HepG2 (cell line): ENCODE measurements at regions not wholly inside any gene's neighbourhood (a gene's known extent, or its start where the extent isn't known, plus 50 kb on each side); places are given as distances from the start of the nearest gene placed in this dataset.

Experiments used
- ATAC-seq: fragments of 200-7000 bp; cut with Tn5 transposase; 3 replicates; pipeline ENCODE4 v1.9.1; 2020; ENCODE audit warnings: mild to moderate bottlenecking, moderate library complexity
- BruUV-seq: library from RNA; stranded (reverse); fragments of 400-500 nt; replicated peaks from 2 replicates; lab custom pipeline; 2021; lab: Mats Ljungman, UMichigan
- CTCF ChIA-PET: fragments of 300-600 bp; formaldehyde crosslinking; extraction: SDS; loops from one replicate; lab custom pipeline; 2021; ENCODE audit warnings: low total read pairs, inconsistent platforms, low intra/inter-chr PET ratio; lab: Yijun Ruan, JAX
- POLR2A ChIA-PET: fragments of 350-600 bp; sonication (Branson Sonifier 250); formaldehyde crosslinking; loops from one replicate; lab custom pipeline; 2020; ENCODE audit warnings: antibody characterized with exemption, inconsistent platforms; lab: Yijun Ruan, JAX
- DNase-seq: peaks from one replicate; pipeline ENCODE4 v3.0.0-alpha.2; 2015; ENCODE audit warnings: low spot score
- FAIRE-seq: peaks from 3 replicates; lab custom pipeline; 2011; peaks lifted over from hg19 to GRCh38; lab: Jason Lieb, UNC
- H2AFZ ChIP-seq: one replicate; pipeline ENCODE4 v1.6.1; 2011; ENCODE audit warnings: low read length, inconsistent platforms
- H3K27ac ChIP-seq: fragments of 300-600 bp; 3 replicates; pipeline ENCODE4 v1.8.0; 2011; ENCODE audit warnings: mixed run types, mild to moderate bottlenecking, mixed read lengths, low read length, inconsistent platforms; ENCODE audit not compliant: insufficient read depth; ENCODE audit errors: extremely low read length
- H3K27me3 ChIP-seq, 2 experiments: fragments of 200-600 bp in 1 of 2; 2 replicates in 1 of 2; 3 replicates in 1 of 2; pipeline versions ENCODE4 v1.6.0 to v1.8.0; 2011; ENCODE audit warnings: low read length in 2 of 2, mild to moderate bottlenecking in 2 of 2, moderate library complexity in 2 of 2, inconsistent platforms in 1 of 2; ENCODE audit not compliant: insufficient read depth in 2 of 2, control insufficient read depth in 1 of 2
- H3K36me3 ChIP-seq, 2 experiments: fragments of 200-600 bp in 1 of 2; replicated peaks in 1 of 2; 2 replicates in 1 of 2; 3 replicates in 1 of 2; pipeline versions ENCODE4 v1.5.1 to v1.8.0; 2011; ENCODE audit warnings: low read length in 2 of 2, inconsistent platforms in 1 of 2; ENCODE audit not compliant: insufficient read depth in 2 of 2, control insufficient read depth in 1 of 2
- H3K4me1 ChIP-seq: 2 replicates; pipeline ENCODE4 v1.5.1; 2012; ENCODE audit warnings: low read length, inconsistent platforms; ENCODE audit not compliant: insufficient read depth
- H3K4me2 ChIP-seq: 2 replicates; pipeline ENCODE4 v1.6.0; 2011; ENCODE audit warnings: low read depth, low read length, inconsistent platforms
- H3K4me3 ChIP-seq, 3 experiments: fragments of 200-600 bp in 1 of 3; sonication (generic), shearing (Covaris generic) in 1 of 3; replicated peaks in 1 of 3; 2 replicates each; pipeline ENCODE4 v1.5.1; 2011 to 2016; ENCODE audit warnings: low read length in 3 of 3, inconsistent platforms in 2 of 3, low read depth in 2 of 3, mild to moderate bottlenecking in 2 of 3, control low read depth in 1 of 3, mixed read lengths in 1 of 3; ENCODE audit not compliant: insufficient read depth in 1 of 3
- H3K79me2 ChIP-seq: one replicate; pipeline ENCODE4 v1.6.1; 2011; ENCODE audit warnings: low read length, inconsistent platforms; ENCODE audit not compliant: insufficient read depth
- H3K9ac ChIP-seq: 2 replicates; pipeline ENCODE4 v1.6.0; 2011; ENCODE audit warnings: mild to moderate bottlenecking, low read depth, low read length, inconsistent platforms; ENCODE audit not compliant: insufficient read depth
- H3K9me3 ChIP-seq: 2 replicates; pipeline ENCODE4 v1.5.1; 2012; ENCODE audit warnings: mild to moderate bottlenecking, low read length
- H4K20me1 ChIP-seq: 2 replicates; pipeline ENCODE4 v1.6.0; 2011; ENCODE audit warnings: inconsistent platforms, mild to moderate bottlenecking, low read length, moderate library complexity; ENCODE audit not compliant: insufficient read depth
- ATF3 ChIP-seq: sonication (generic); formaldehyde crosslinking; IDR thresholded peaks from 2 replicates; pipeline ENCODE4 v1.4.0; 2020; ENCODE audit warnings: missing genetic modification reagents
- CEBPB ChIP-seq: IDR thresholded peaks from 2 replicates; pipeline ENCODE4 v1.6.1; 2011; ENCODE audit warnings: low read depth, low read length, improper control_type of control experiment, borderline replicate concordance
- CEBPG ChIP-seq: IDR thresholded peaks from 2 replicates; pipeline ENCODE4 v1.6.1; 2016
- KLF9 ChIP-seq: IDR thresholded peaks from 2 replicates; pipeline ENCODE4 v1.6.1; 2016; ENCODE audit warnings: low read depth
- TSC22D2 ChIP-seq: sonication (generic); formaldehyde crosslinking; IDR thresholded peaks from 2 replicates; pipeline ENCODE4 v1.5.1; 2020; ENCODE audit warnings: missing genetic modification reagents, mild to moderate bottlenecking, borderline replicate concordance
- ZKSCAN1 ChIP-seq: fragments of 150-350 bp; IDR thresholded peaks from 2 replicates; pipeline ENCODE4 v1.6.1; 2014; ENCODE audit warnings: low read length
- ZNF136 ChIP-seq: sonication (generic); formaldehyde crosslinking; IDR thresholded peaks from 2 replicates; pipeline ENCODE4 v1.8.1; 2022; ENCODE audit warnings: low read depth, mild to moderate bottlenecking, moderate library complexity, missing genetic modification reagents
- ZNF235 ChIP-seq: sonication (generic); formaldehyde crosslinking; IDR thresholded peaks from 2 replicates; pipeline ENCODE4 v1.8.1; 2023; ENCODE audit warnings: mild to moderate bottlenecking, missing genetic modification reagents, borderline replicate concordance
- ZNF431 ChIP-seq: sonication (generic); formaldehyde crosslinking; IDR thresholded peaks from 2 replicates; pipeline ENCODE4 v1.9.0; 2022; ENCODE audit warnings: missing genetic modification reagents, low read depth, mild to moderate bottlenecking, borderline replicate concordance
- ZSCAN29 ChIP-seq: sonication (generic); formaldehyde crosslinking; conservative IDR thresholded peaks from 2 replicates; pipeline ENCODE4 v1.4.0; 2020; ENCODE audit warnings: mild to moderate bottlenecking, missing genetic modification reagents
- WGBS: methylation state at CpG from one replicate; pipeline ENCODE4 v1.1.6; 2017; ENCODE audit warnings: low lambda C conversion rate; 5-methylcytosine and 5-hydroxymethylcytosine counted together
- in situ Hi-C: cut with HindIII; loops from 2 replicates; pipeline ENCODE4 v1.10.0; 2017; ENCODE audit warnings: low pct_unique_long_range_greater_than_20kb; ENCODE audit not compliant: extremely low pct_ligation_motif_present
- intact Hi-C: fragments of 100-400 bp; cut with micrococcal nuclease; formaldehyde crosslinking; loops from one replicate; pipeline ENCODE4 v1.10.0; 2022; ENCODE audit not compliant: unreplicated experiment
- TF ChIP-seq, protein P1 (sequence below): sonication (generic); formaldehyde crosslinking; IDR thresholded peaks from 2 replicates; pipeline ENCODE4 v1.8.0; 2022; ENCODE audit warnings: missing genetic modification reagents, mild to moderate bottlenecking, inconsistent platforms, borderline replicate concordance

GRCh38 chr2:118167026-118167425 lies 78.8 kb downstream of the INSIG2 start (continued):
- TF ChIP-seq ATF3 (CRISPR knock-in tag) (no peak), ZNF136 (CRISPR knock-in tag) (no peak), KLF9 (CRISPR knock-in tag) (no peak)

- Histone ChIP-seq H3K4me3 (no peak overlapping the region), H3K9me3 (peaks cover 19% of the 10 kb centered on the region; the same call in 1 of the 2 replicates), H3K36me3 (no peaks in the 10 kb centered on the region), H3K27ac (no peak overlapping the region), H3K9ac (no peak overlapping the region), H3K4me1 (0 out of 2 replicates have a peak, but pooled peaks cover 13% of the 10 kb centered on the region), H3K27me3 (no peaks in the 10 kb centered on the region), H2AFZ (no peak overlapping the region), H3K79me2 (no peaks in the 10 kb centered on the region), H4K20me1 (no peaks in the 10 kb centered on the region), H3K4me2 (no peak overlapping the region)
- ChIA-PET POLR2A (no interaction called here), CTCF (no interaction called here)
- intact Hi-C loops, result no loop called here
- no peak for TF ChIP-seq ZSCAN29 (CRISPR knock-in tag)
- no peak for TF ChIP-seq ZKSCAN1
- TF ChIP-seq CEBPG (CRISPR knock-in tag), result peak; percentile 39
- TF ChIP-seq ZNF235 (CRISPR knock-in tag), result no peak
- TF ChIP-seq CEBPB, result peak; percentile 87
- TF ChIP-seq TSC22D2 (CRISPR knock-in tag), result no peak
- BruUV-seq, result no TSS peak
- FAIRE-seq, result peak; percentile 40
- ATAC-seq, result no peak
- DNase-seq, result no peak
- in situ Hi-C loops, result no loop called here
Observed at GRCh38 chr2:118166242-118166641, 78.0 kb downstream of the INSIG2 start.

GRCh38 chr2:118165595-118165994 lies 77.3 kb downstream of the INSIG2 start:
- TF ChIP-seq, protein P1, sequence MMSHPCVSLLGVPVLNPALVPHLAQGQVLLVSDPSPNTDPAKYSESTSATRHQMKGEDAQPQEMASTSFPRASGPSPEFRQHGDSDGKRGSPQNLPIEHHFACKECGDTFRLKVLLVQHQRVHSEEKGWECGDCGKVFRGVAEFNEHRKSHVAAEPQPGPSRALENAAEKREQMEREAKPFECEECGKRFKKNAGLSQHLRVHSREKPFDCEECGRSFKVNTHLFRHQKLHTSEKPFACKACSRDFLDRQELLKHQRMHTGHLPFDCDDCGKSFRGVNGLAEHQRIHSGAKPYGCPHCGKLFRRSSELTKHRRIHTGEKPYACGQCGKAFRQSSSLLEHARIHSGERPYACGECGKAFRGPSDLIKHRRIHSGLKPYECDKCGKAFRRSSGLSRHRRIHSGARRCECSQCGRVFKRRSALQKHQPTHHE (CRISPR knock-in tag), result no peak
- peak; percentile 96 for TF ChIP-seq ZNF431 (CRISPR knock-in tag)
- WGBS, result 28% methylated on average over 2 of the region's 2 CpGs
- DNase-seq (no peak), FAIRE-seq (no peak), ATAC-seq (no peak)
- Histone ChIP-seq H3K9ac (no peak overlapping the region), H3K79me2 (no peaks in the 10 kb centered on the region), H3K36me3 (no peaks in the 10 kb centered on the region), H3K4me2 (no peak overlapping the region), H3K4me3 (no peak overlapping the region), H3K27ac (no peak overlapping the region), H3K27me3 (no peaks in the 10 kb centered on the region), H2AFZ (no peak overlapping the region), H4K20me1 (no peaks in the 10 kb centered on the region), H3K9me3 (peaks cover 19% of the 10 kb centered on the region; the same call in 1 of the 2 replicates), H3K4me1 (0 out of 2 replicates have a peak, but pooled peaks cover 13% of the 10 kb centered on the region)
- in situ Hi-C loops (no loop called here), intact Hi-C loops (no loop called here)
- ChIA-PET POLR2A (no interaction called here), CTCF (no interaction called here)
- no TSS peak for BruUV-seq
